GM23338 (cell line): ENCODE measurements at regions not wholly inside any gene's neighbourhood (a gene's known extent, or its start where the extent isn't known, plus 50 kb on each side); places are given as distances from the start of the nearest gene placed in this dataset.

Experiments
- ATAC-seq: fragments of 200-7000 bp; cut with Tn5 transposase; 3 replicates; pipeline ENCODE4 v1.9.1; 2020
- DNase-seq: peaks from one replicate; pipeline ENCODE4 v3.0.0-alpha.2; 2015; ENCODE audit warnings: low spot score
- H2AFZ ChIP-seq: fragments of 200-600 bp; sonication (generic); 2 replicates; pipeline ENCODE4 v1.8.0; 2016; ENCODE audit warnings: antibody characterized with exemption, mild to moderate bottlenecking, moderate library complexity
- H3F3A ChIP-seq: fragments of 200-600 bp; sonication (generic); replicated peaks from 2 replicates; pipeline ENCODE4 v1.8.0; 2017; ENCODE audit warnings: antibody characterized with exemption, mixed run types, low read depth
- H3K27ac ChIP-seq: fragments of 200-600 bp; sonication (generic); 2 replicates; pipeline ENCODE4 v1.6.1; 2016; ENCODE audit warnings: low read depth
- H3K27me3 ChIP-seq: fragments of 200-600 bp; sonication (generic); 2 replicates; pipeline ENCODE4 v1.8.0; 2016; ENCODE audit warnings: mild to moderate bottlenecking, mixed run types, moderate library complexity; ENCODE audit not compliant: insufficient read depth
- H3K36me3 ChIP-seq: fragments of 200-600 bp; sonication (generic); 2 replicates; pipeline ENCODE4 v1.8.0; 2016; ENCODE audit warnings: mild to moderate bottlenecking; ENCODE audit not compliant: insufficient read depth
- H3K4me1 ChIP-seq: fragments of 200-600 bp; sonication (generic); 2 replicates; pipeline ENCODE4 v1.8.0; 2016; ENCODE audit warnings: mild to moderate bottlenecking, moderate library complexity; ENCODE audit not compliant: insufficient read depth
- H3K4me2 ChIP-seq: fragments of 200-600 bp; sonication (generic); 2 replicates; pipeline ENCODE4 v1.7.1; 2017; ENCODE audit warnings: mixed run types
- H3K4me3 ChIP-seq: fragments of 200-600 bp; sonication (generic); 2 replicates; pipeline ENCODE4 v1.6.1; 2016; ENCODE audit warnings: mixed run types
- H3K79me2 ChIP-seq: fragments of 200-600 bp; sonication (generic); replicated peaks from 2 replicates; pipeline ENCODE4 v1.8.0; 2017; ENCODE audit warnings: mild to moderate bottlenecking; ENCODE audit not compliant: insufficient read depth
- H3K9me2 ChIP-seq: fragments of 200-600 bp; sonication (generic); 2 replicates; pipeline ENCODE4 v1.8.0; 2017; ENCODE audit not compliant: insufficient read depth
- H4K20me1 ChIP-seq: fragments of 200-600 bp; sonication (generic); replicated peaks from 2 replicates; pipeline ENCODE4 v1.8.0; 2017; ENCODE audit warnings: mild to moderate bottlenecking; ENCODE audit not compliant: insufficient read depth
- H3K27ac Mint-ChIP-seq: 2 replicates; pipeline ENCODE4 v1.8.0; 2020; ENCODE audit warnings: inconsistent platforms, mild to moderate bottlenecking, moderate library complexity, mixed read lengths
- H3K27me3 Mint-ChIP-seq: 3 replicates; pipeline ENCODE4 v1.8.0; 2022; ENCODE audit warnings: low read depth, mild to moderate bottlenecking, moderate library complexity, mixed read lengths, inconsistent platforms; ENCODE audit not compliant: insufficient read depth, poor library complexity
- H3K36me3 Mint-ChIP-seq: 3 replicates; pipeline ENCODE4 v1.8.0; 2021; ENCODE audit warnings: low read depth, mild to moderate bottlenecking, inconsistent platforms, moderate library complexity, mixed read lengths
- H3K4me1 Mint-ChIP-seq: 3 replicates; pipeline ENCODE4 v1.8.0; 2020; ENCODE audit warnings: mild to moderate bottlenecking, inconsistent platforms, mixed read lengths
- H3K4me3 Mint-ChIP-seq: 3 replicates; pipeline ENCODE4 v1.8.0; 2021; ENCODE audit warnings: moderate library complexity, mild to moderate bottlenecking, inconsistent platforms, mixed read lengths
- H3K9me3 Mint-ChIP-seq: 3 replicates; pipeline ENCODE4 v1.8.0; 2020; ENCODE audit warnings: moderate library complexity, mild to moderate bottlenecking, inconsistent platforms, mixed read lengths
- CREB1 ChIP-seq: fragments of 250-450 bp; sonication (Bioruptor Pico); IDR thresholded peaks from 2 replicates; pipeline ENCODE4 v1.5.0; 2020; ENCODE audit warnings: low read depth, mild to moderate bottlenecking, moderate library complexity
- CTCF ChIP-seq, 2 experiments: fragments of 200-600 bp in 1 of 2; sonication (generic) in 1 of 2; conservative IDR thresholded peaks; 2 replicates each; pipeline versions ENCODE4 v1.5.1 to v1.6.1; 2016 to 2017; ENCODE audit warnings: antibody characterized with exemption in 2 of 2, low read depth in 2 of 2, mild to moderate bottlenecking in 2 of 2, moderate library complexity in 1 of 2
- ETS1 ChIP-seq: IDR thresholded peaks from 2 replicates; pipeline ENCODE4 v1.6.1; 2016; ENCODE audit warnings: antibody characterized with exemption
- EZH2 ChIP-seq: fragments of 200-600 bp; sonication (generic); IDR thresholded peaks from one replicate; pipeline ENCODE4 v1.8.0; 2017; ENCODE audit warnings: antibody characterized with exemption, mild to moderate bottlenecking, low read depth; ENCODE audit not compliant: unreplicated experiment
- EZH2phosphoT487 ChIP-seq: fragments of 200-600 bp; sonication (generic); IDR thresholded peaks from one replicate; pipeline ENCODE4 v1.8.1; 2018; ENCODE audit warnings: antibody characterized with exemption; ENCODE audit not compliant: unreplicated experiment
- JUNB ChIP-seq: IDR thresholded peaks from one replicate; pipeline ENCODE4 v1.6.1; 2016; ENCODE audit warnings: antibody characterized with exemption; ENCODE audit not compliant: unreplicated experiment
- NANOG ChIP-seq: IDR thresholded peaks from 2 replicates; pipeline ENCODE4 v1.6.1; 2016; ENCODE audit warnings: antibody characterized with exemption, borderline replicate concordance
- POLR2AphosphoS5 ChIP-seq: IDR thresholded peaks from 2 replicates; pipeline ENCODE4 v1.6.1; 2016; ENCODE audit warnings: antibody characterized with exemption, low read depth
- REST ChIP-seq: IDR thresholded peaks from one replicate; pipeline ENCODE4 v1.6.1; 2018; ENCODE audit warnings: antibody characterized with exemption; ENCODE audit not compliant: unreplicated experiment
- STAT1 ChIP-seq: IDR thresholded peaks from one replicate; pipeline ENCODE4 v1.6.1; 2016; ENCODE audit warnings: antibody characterized with exemption; ENCODE audit not compliant: unreplicated experiment
- ZNF114 ChIP-seq: fragments of 250-450 bp; sonication (Bioruptor Pico); IDR thresholded peaks from 2 replicates; pipeline ENCODE4 v1.5.0; 2020; ENCODE audit warnings: mild to moderate bottlenecking, moderate library complexity
- ZNF331 ChIP-seq: fragments of 250-450 bp; sonication (Bioruptor Pico); IDR thresholded peaks from 2 replicates; pipeline ENCODE4 v1.5.0; 2020; ENCODE audit warnings: low read depth, mild to moderate bottlenecking, moderate library complexity
- ZNF462 ChIP-seq: fragments of 250-450 bp; sonication (Bioruptor Pico); IDR thresholded peaks from 2 replicates; pipeline ENCODE4 v1.5.0; 2020; ENCODE audit warnings: mild to moderate bottlenecking, moderate library complexity

GRCh38 chr20:40787941-40788340 is 98.9 kb upstream of the MAFB start:
- H4K20me1 ChIP-seq, result no peaks in the 10 kb centered on the region
- Mint-ChIP-seq H3K27me3 (no peaks in the 10 kb centered on the region), H3K36me3 (no peaks in the 10 kb centered on the region), H3K4me3 (no peak overlapping the region), H3K4me1 (no peaks in the 10 kb centered on the region; the same call in 2 of the 3 replicates), H3K9me3 (no peaks in the 10 kb centered on the region), H3K27ac (no peak overlapping the region)
- H2AFZ ChIP-seq, result no peak overlapping the region
- no peak overlapping the region for H3K27ac ChIP-seq
- H3F3A ChIP-seq, result no peaks in the 10 kb centered on the region
- H3K4me3 ChIP-seq, result no peak overlapping the region
- TF ChIP-seq POLR2AphosphoS5, result no peak
- no peak for TF ChIP-seq ZNF462 (CRISPR knock-in tag)
- no peak for TF ChIP-seq NANOG
- TF ChIP-seq ZNF114 (CRISPR knock-in tag), result no peak
- no peak for TF ChIP-seq STAT1
- no peak for TF ChIP-seq ZNF331 (CRISPR knock-in tag)
- TF ChIP-seq CTCF (conservative IDR thresholded peaks at IDR 0.05; ENCODE audit: low read depth in 2 of 2), result no peak
- no peak for TF ChIP-seq EZH2
- no peak for TF ChIP-seq REST
- no peak for TF ChIP-seq CREB1
- no peak for TF ChIP-seq EZH2phosphoT487
- no peak for TF ChIP-seq ETS1
- TF ChIP-seq JUNB, result no peak
- no peak for ATAC-seq
- no peaks in the 10 kb centered on the region for H3K27me3 ChIP-seq
- no peak overlapping the region for H3K4me2 ChIP-seq
- H3K4me1 ChIP-seq, result no peaks in the 10 kb centered on the region
- no peaks in the 10 kb centered on the region for H3K79me2 ChIP-seq
- H3K36me3 ChIP-seq, result no peaks in the 10 kb centered on the region
- no peak for DNase-seq
- peaks cover 4% of the 10 kb centered on the region; the same call in 1 of the 2 replicates for H3K9me2 ChIP-seq
